ENCODE measurements at regions not wholly inside any gene's neighbourhood (a gene's known extent, or its start where the extent isn't known, plus 50 kb on each side); places are given as distances from the start of the nearest gene placed in this dataset.

- in situ Hi-C loops (cut with HindIII; ENCODE audit: low pct_unique_long_range_greater_than_20kb, low sequenced_read_pairs): no loop called here
- TF ChIP-seq, protein P1, sequence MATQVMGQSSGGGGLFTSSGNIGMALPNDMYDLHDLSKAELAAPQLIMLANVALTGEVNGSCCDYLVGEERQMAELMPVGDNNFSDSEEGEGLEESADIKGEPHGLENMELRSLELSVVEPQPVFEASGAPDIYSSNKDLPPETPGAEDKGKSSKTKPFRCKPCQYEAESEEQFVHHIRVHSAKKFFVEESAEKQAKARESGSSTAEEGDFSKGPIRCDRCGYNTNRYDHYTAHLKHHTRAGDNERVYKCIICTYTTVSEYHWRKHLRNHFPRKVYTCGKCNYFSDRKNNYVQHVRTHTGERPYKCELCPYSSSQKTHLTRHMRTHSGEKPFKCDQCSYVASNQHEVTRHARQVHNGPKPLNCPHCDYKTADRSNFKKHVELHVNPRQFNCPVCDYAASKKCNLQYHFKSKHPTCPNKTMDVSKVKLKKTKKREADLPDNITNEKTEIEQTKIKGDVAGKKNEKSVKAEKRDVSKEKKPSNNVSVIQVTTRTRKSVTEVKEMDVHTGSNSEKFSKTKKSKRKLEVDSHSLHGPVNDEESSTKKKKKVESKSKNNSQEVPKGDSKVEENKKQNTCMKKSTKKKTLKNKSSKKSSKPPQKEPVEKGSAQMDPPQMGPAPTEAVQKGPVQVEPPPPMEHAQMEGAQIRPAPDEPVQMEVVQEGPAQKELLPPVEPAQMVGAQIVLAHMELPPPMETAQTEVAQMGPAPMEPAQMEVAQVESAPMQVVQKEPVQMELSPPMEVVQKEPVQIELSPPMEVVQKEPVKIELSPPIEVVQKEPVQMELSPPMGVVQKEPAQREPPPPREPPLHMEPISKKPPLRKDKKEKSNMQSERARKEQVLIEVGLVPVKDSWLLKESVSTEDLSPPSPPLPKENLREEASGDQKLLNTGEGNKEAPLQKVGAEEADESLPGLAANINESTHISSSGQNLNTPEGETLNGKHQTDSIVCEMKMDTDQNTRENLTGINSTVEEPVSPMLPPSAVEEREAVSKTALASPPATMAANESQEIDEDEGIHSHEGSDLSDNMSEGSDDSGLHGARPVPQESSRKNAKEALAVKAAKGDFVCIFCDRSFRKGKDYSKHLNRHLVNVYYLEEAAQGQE (IDR thresholded peaks at IDR 0.05; ENCODE audit: insufficient read depth in 1 of 2, low read depth in 2 of 2, low read length in 1 of 2): no peak
- TF ChIP-seq SIN3A (IDR thresholded peaks at IDR 0.05; ENCODE audit: borderline replicate concordance, insufficient read depth, low read depth, low read length) (no peak), POLR2AphosphoS5 (IDR thresholded peaks at IDR 0.05; ENCODE audit: low read depth, low read length) (no peak), TCF7L2 (IDR thresholded peaks at IDR 0.05; ENCODE audit: low read depth, low read length) (no peak)
- TF ChIP-seq, protein P2, sequence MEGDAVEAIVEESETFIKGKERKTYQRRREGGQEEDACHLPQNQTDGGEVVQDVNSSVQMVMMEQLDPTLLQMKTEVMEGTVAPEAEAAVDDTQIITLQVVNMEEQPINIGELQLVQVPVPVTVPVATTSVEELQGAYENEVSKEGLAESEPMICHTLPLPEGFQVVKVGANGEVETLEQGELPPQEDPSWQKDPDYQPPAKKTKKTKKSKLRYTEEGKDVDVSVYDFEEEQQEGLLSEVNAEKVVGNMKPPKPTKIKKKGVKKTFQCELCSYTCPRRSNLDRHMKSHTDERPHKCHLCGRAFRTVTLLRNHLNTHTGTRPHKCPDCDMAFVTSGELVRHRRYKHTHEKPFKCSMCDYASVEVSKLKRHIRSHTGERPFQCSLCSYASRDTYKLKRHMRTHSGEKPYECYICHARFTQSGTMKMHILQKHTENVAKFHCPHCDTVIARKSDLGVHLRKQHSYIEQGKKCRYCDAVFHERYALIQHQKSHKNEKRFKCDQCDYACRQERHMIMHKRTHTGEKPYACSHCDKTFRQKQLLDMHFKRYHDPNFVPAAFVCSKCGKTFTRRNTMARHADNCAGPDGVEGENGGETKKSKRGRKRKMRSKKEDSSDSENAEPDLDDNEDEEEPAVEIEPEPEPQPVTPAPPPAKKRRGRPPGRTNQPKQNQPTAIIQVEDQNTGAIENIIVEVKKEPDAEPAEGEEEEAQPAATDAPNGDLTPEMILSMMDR (IDR thresholded peaks at IDR 0.05): no peak
- ATAC-seq: no peak
- POLR2A ChIA-PET: interaction anchor here (0.7 kb wide), 1 partner anchor 654 kb away, joined by 3 read pairs; no protein-coding TSS in a partner anchor
- DNase-seq (ENCODE audit: low read depth, low spot score): no peak
- Histone ChIP-seq H3K27me3 (ENCODE audit: control insufficient read depth, insufficient read depth, low read length) (no peaks in the 10 kb centered on the region), H3K27ac (ENCODE audit: low read length) (no peak overlapping the region), H3K4me3 (ENCODE audit: low read depth in 2 of 2, low read length in 2 of 2) (no peak overlapping the region), H3K9me3 (ENCODE audit: control insufficient read depth, insufficient read depth, low read depth, low read length) (peaks cover 3% of the 10 kb centered on the region; the same call in 1 of the 2 replicates), H3K36me3 (ENCODE audit: control insufficient read depth, insufficient read depth, low read length) (no peaks in the 10 kb centered on the region), H3K4me1 (ENCODE audit: control insufficient read depth, insufficient read depth, low read length) (no peaks in the 10 kb centered on the region)
- no TSS peak for BruUV-seq (replicated peaks)
- intact Hi-C loops (cut with micrococcal nuclease; ENCODE audit: unreplicated experiment): no loop called here
- CTCF ChIA-PET: no interaction called here
Measured at GRCh38 chr15:87142096-87142495, 1062.4 kb downstream of the AGBL1 start.

DNA sequence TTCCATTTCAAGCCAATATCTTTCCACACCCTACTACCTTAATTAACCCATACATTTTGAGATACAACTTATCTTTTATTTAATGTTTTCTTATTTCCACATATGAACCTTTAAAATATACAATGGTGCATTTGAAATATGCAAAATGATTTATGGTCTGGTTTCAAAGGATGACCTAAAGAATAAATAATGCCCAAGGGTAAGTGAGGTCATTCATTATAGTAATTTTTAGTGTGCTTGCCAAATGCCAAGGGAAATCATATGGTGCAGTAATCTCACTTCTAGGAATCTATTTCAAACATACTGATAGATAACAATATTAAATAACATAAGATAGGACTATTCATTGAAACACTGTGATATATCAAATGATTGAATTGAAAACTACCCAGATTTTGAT is 1055.4 kb downstream of the AGBL1 start:
- Histone ChIP-seq H3K27me3 (ENCODE audit: control insufficient read depth, insufficient read depth, low read length) (no peaks in the 10 kb centered on the region), H3K27ac (ENCODE audit: low read length) (no peak overlapping the region), H3K4me3 (ENCODE audit: low read depth in 2 of 2, low read length in 2 of 2) (no peak overlapping the region), H3K4me1 (ENCODE audit: control insufficient read depth, insufficient read depth, low read length) (no peaks in the 10 kb centered on the region), H3K9me3 (ENCODE audit: control insufficient read depth, insufficient read depth, low read depth, low read length) (no peaks in the 10 kb centered on the region), H3K36me3 (ENCODE audit: control insufficient read depth, insufficient read depth, low read length) (no peaks in the 10 kb centered on the region)
- intact Hi-C loops (cut with micrococcal nuclease; ENCODE audit: unreplicated experiment) (no loop called here), in situ Hi-C loops (cut with HindIII; ENCODE audit: low pct_unique_long_range_greater_than_20kb, low sequenced_read_pairs) (no loop called here)
- TF ChIP-seq TCF7L2 (IDR thresholded peaks at IDR 0.05; ENCODE audit: low read depth, low read length): no peak
- BruUV-seq (replicated peaks): no TSS peak
- ChIA-PET CTCF (no interaction called here), POLR2A (no interaction called here)
- no peak for ATAC-seq
- DNase-seq (ENCODE audit: low read depth, low spot score): no peak

GRCh38 chr15:87133704-87134103 is 1054.0 kb downstream of the AGBL1 start:
- CTCF ChIA-PET: no interaction called here
- no peak overlapping the region for H3K4me3 ChIP-seq (ENCODE audit: low read depth in 2 of 2, low read length in 2 of 2)
- intact Hi-C loops (cut with micrococcal nuclease; ENCODE audit: unreplicated experiment): no loop called here
- H3K9me3 ChIP-seq (ENCODE audit: control insufficient read depth, insufficient read depth, low read depth, low read length): no peaks in the 10 kb centered on the region
- no peaks in the 10 kb centered on the region for H3K4me1 ChIP-seq (ENCODE audit: control insufficient read depth, insufficient read depth, low read length)
- no peaks in the 10 kb centered on the region for H3K27me3 ChIP-seq (ENCODE audit: control insufficient read depth, insufficient read depth, low read length)
- DNase-seq (ENCODE audit: low read depth, low spot score) (no peak), ATAC-seq (no peak)
- BruUV-seq (replicated peaks): no TSS peak
- no peak overlapping the region for H3K27ac ChIP-seq (ENCODE audit: low read length)
- in situ Hi-C loops (cut with HindIII; ENCODE audit: low pct_unique_long_range_greater_than_20kb, low sequenced_read_pairs): no loop called here
- POLR2A ChIA-PET: no interaction called here
- H3K36me3 ChIP-seq (ENCODE audit: control insufficient read depth, insufficient read depth, low read length): no peaks in the 10 kb centered on the region
- TF ChIP-seq, protein P1 (IDR thresholded peaks at IDR 0.05; ENCODE audit: insufficient read depth in 1 of 2, low read depth in 2 of 2, low read length in 1 of 2): no peak
- TF ChIP-seq SIN3A (IDR thresholded peaks at IDR 0.05; ENCODE audit: borderline replicate concordance, insufficient read depth, low read depth, low read length): no peak
- TF ChIP-seq, protein P2 (IDR thresholded peaks at IDR 0.05): no peak
- TF ChIP-seq TCF7L2 (IDR thresholded peaks at IDR 0.05; ENCODE audit: low read depth, low read length): no peak
- no peak for TF ChIP-seq POLR2AphosphoS5 (IDR thresholded peaks at IDR 0.05; ENCODE audit: low read depth, low read length)
